ENCODE measurements at regions not wholly inside any gene's neighbourhood (a gene's known extent, or its start where the extent isn't known, plus 50 kb on each side); places are given as distances from the start of the nearest gene placed in this dataset.

- no peak for TF ChIP-seq CTCF (IDR thresholded peaks at IDR 0.05)
- no peak for TF ChIP-seq POLR2A (IDR thresholded peaks at IDR 0.05)
These were observed 1082.2 kb upstream of the DDX18 start for GRCh38 chr2:116732322-116732721.
